ENCODE measurements at regions not wholly inside any gene's neighbourhood (a gene's known extent, or its start where the extent isn't known, plus 50 kb on each side); places are given as distances from the start of the nearest gene placed in this dataset.

GRCh38 chr2:41414486-41415230 lies 633.2 kb upstream of the PKDCC start:
- DNase-seq: no peak

DNA sequence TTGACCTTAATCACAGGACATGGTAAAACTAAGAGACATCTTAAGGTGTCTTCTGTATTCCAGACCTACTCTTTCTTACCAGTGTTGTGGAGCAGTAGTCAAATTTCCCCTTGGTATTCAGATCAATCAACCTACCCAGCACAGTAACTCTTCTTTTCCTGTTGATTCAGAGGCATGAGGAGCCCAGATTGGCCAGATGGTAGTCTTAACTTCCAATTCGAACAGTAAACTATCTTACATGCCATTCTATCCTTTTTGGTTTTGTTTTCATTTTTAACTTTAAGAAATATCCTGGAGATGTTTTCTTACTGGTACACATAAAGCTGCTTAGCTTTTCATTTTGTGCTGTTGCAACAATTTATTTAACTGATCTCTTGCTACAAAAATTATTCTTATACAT lies 630.3 kb upstream of the PKDCC start:
- no peak for DNase-seq

DNA sequence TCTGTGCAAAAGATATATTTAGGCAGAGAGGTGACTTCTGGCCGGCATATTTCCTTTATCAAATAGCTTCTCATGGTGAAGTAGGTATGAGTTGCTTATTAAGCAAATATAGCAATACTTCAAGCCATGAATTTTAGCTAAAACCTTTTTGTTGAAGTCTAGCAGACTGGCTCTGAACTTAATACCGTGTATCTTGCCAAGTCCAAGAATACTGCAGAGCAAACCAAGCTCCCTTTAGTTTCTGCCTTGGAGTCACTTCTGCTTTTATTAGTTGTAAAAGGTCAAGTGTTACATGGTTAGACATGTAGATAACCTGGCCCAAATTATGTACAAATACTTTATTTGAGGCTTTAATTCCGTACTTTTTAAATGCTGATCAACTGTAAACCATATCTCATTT lies 627.6 kb upstream of the PKDCC start:
- DNase-seq: no peak

DNA sequence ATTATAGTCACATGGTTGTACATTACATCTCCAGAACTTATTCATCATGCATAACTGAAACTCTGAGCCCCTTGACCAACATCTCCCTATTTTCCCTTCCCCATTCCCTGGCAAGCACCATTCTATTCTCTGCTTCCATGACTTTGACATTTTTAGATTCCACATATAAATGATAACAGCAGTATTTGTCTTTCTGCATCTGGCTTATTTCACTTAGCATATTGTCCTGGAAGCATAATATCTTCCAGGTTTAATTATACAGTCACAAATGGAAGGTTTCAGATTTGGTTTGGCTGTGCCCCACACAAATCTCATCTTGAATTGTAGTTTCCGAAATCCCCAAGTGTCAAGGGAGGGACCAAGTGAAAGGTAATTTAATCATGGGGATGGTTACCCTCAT lies 626.9 kb upstream of the PKDCC start:
- no peak for DNase-seq

- DNase-seq: no peak
These were observed 616.1 kb upstream of the PKDCC start for GRCh38 chr2:41431756-41432155.

DNA sequence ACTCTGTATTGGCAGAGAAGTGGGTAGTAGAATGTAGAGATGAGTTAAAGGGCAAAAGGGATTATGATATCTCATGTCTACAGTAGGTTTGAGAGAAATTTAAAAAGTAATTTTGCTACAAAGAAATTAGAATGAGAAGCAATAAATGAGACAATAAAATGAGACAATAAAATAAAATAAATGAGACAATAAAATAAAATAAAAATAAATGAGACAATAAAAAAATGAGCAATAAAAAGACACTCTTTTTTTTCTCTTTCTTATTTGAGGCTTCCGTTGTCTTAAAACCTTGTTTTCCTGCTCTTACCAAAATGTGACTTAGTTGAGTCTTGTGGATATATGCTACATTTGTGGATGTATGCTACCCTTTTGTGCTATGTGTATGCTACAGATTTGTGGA lies 615.4 kb upstream of the PKDCC start:
- no peak for DNase-seq

DNA sequence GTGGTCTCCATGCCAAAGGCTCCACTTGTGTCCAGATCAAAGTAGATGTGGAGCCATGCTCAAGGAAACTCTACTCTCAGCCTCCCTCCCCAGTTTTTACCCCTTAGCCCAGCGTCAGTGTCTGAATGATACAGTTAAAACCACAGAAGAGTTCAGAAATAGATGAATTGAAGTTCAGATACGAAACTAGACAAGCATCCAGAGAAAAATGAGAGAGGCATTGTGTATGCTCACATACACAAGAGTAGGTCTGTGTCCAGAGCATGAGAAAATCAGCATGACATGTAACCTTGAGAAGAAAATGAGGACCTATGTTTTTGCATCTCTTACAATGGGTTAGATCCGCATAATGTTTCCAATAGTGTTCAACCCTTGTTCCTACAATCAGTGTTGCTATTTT lies 612.8 kb upstream of the PKDCC start:
- no peak for DNase-seq

DNA sequence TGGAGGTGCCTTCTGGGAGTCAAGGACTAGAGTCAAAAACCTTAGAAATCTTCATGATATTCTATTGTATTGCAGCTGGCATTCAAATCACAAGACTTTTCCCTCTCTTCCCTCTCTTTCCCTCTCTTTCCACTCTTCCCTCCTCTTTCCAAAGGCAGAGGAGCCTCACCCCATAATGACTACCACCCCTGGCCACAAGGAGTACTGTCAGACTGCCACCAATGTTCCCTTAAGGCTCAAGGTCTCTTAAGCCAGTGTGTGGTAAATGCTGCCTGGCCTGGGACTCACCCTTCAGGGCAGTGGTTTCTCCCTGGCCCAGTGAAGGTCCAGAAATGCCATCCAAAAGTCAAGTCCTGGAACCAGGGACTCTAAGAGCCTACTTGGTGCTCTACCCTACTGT lies 605.9 kb upstream of the PKDCC start:
- DNase-seq: no peak

- no peak for DNase-seq
These were observed 602.0 kb upstream of the PKDCC start for GRCh38 chr2:41445865-41446264.

GRCh38 chr2:41446266-41446665 lies 601.6 kb upstream of the PKDCC start:
- no peak for DNase-seq

DNA sequence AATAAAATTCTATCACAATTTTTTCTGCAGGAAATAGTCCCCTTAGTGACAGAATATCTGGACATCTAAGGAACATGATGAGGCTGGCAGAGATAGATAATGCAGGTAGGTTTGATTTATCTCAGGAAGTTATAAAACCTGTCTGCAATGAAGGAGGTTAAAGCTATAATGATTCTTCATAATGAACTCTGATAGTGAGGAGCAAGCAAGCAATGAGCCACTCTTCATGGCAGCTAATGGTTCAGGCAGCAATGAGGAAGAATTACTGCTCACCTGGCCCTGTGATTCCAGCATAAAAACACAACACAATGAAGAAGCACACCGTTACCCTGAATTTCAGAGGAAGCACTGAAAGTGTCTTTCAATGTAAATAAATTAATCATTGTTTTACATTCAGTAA lies 599.6 kb upstream of the PKDCC start:
- no peak for DNase-seq

GRCh38 chr2:41457026-41457425 lies 590.8 kb upstream of the PKDCC start:
- DNase-seq: no peak

- DNase-seq: no peak
These were observed 587.2 kb upstream of the PKDCC start for GRCh38 chr2:41460661-41461060.

DNA sequence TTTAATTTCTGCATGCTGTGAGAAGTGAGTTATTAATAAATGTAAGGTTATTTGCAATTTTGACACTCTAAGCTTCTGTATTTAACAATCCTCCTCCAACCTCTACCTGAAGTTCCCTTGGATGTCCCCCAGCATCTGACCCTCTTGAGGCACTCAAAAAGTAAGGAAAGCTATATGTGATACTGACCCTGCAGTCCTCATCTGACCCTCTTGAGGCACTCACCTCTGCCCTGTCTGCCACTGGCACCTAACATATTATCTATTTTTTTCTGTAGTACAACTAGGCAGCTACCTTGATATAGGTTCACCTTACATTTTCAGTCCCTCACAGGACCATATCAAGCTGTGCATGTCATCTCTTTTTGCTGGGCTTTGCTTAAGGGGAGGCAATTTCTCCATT lies 583.4 kb upstream of the PKDCC start:
- no peak for DNase-seq

GRCh38 chr2:41475959-41476358 lies 571.9 kb upstream of the PKDCC start:
- no peak for DNase-seq

GRCh38 chr2:41482659-41483058 lies 565.2 kb upstream of the PKDCC start:
- no peak for DNase-seq

- DNase-seq: no peak
These were observed 564.6 kb upstream of the PKDCC start for GRCh38 chr2:41483226-41483625.

DNA sequence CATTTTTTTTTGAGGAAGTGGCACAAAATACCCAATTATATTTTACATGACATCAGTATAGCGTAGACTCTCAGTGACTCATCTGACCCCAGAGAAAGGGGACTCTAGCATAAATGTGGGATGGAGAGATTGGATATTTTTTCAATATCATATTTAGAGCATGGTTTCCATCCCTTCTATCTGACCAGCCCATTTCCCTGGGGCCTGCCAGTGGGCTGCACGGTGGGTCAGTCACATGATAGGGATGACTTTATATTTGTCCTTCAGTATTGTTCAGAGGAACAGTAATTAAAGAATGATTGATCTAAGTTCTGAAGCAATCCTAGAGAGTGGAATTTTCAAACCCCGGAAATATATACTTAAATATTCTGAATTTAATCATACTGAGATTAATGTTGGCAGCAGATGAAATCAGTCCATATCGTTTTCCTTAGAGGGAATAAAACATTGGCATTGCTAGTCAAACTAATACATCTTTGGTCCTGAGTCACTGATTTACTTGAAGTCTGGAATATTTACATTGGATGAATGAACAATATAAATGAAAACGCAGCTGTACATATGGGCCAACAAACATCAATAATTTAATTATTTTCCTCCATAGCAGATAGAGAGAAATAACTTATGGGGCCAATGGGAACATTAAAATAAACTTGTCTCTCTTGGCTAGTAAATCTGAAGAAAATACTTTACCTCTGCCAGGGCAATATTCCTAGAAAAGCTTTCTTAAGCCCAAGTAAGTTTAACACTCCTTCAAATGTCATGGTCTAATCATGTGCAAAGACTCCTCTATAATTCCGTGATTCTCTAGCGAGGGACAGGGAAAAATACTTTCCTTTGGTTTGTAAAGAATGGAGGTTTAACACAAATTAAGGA lies 563.6 kb upstream of the PKDCC start:
- DNase-seq: peak; percentile 30

- no peak for DNase-seq
These were observed 563.0 kb upstream of the PKDCC start for GRCh38 chr2:41484858-41485234.

GRCh38 chr2:41486948-41487347 lies 560.9 kb upstream of the PKDCC start:
- DNase-seq: no peak

GRCh38 chr2:41488888-41489287 lies 558.9 kb upstream of the PKDCC start:
- DNase-seq: no peak

DNA sequence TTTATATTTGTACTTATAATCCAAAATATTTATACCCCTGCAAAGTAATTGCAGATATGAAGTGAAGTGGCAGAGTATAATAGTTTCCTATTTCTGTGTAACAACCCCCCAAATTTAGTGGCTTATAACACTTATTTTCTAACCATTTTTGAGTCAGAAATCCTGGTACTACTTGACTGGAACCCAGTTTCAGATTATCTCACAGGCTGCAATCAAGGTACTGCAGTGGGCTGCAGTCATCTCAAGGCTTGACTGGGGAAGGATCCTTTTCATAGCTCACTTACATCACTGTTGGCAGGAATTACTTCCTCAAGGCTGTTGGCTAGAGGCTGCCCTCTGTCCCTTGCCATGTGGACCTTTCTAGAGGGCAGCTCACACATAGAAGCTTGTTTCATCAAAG lies 558.2 kb upstream of the PKDCC start:
- DNase-seq: no peak

DNA sequence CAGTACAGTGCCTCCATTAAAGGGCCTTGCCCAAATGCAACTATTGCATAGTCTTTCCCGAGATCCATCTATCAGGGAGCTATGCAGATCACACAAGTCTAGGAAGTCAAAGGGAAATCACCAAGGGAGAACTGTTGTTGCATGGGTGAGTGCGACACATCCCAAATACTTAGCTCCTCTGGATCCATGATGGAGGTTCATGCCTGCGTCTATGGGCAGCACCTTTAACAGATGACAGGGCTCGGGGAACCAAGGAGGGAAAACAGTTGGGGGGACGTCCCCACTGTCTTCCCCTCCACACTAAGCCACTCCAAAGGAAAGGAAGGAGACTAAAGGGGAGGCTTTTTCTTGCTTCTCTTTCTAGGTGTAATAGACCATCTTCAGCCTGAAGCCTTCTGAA lies 552.8 kb upstream of the PKDCC start:
- DNase-seq: no peak

DNA sequence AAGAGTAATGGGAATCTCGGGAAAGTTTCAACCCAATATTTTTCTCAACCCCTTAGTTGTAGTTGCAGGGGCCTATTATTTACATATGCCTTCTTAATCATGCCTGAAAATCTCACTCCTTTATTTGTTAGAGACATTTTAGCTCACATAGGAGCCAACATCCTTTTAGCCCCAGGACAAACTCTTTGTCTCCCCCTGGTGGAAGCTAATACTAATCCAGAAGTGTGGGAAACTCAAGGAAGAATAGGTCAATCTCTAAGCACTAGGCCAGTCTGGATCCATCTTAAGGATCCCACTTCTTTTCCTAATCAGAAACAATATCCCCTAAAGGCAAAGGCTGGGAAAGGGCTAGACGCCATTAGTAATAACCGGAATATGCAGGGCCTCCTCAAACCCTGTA lies 550.9 kb upstream of the PKDCC start:
- no peak for DNase-seq

DNA sequence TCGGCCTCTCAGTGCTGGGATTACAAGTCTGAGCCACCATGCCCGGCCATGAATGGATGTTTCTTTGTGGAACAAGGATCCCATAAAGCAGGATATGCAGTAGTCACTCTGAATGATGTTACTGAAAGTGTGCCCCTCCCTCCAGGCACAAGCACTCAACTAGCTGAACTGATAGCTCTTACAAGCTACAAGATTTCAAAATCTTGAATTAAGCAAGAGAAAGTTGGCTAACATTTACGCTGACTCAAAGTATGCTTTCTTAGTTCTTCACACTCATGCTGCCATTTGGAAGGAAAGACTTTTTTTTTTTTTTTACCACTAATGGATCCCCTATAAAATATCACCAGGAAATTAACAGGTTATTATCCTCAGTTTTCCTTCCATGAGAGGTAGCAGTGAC lies 549.0 kb upstream of the PKDCC start:
- no peak for DNase-seq

All from left hindlimb (tissue), 1 donor.